Testis (tissue), 2 donors: ENCODE measurements at regions not wholly inside any gene's neighbourhood (a gene's known extent, or its start where the extent isn't known, plus 50 kb on each side); places are given as distances from the start of the nearest gene placed in this dataset.

Source experiments
- POLR2A ChIP-seq: fragments of 450-650 bp; IDR thresholded peaks from one replicate; pipeline ENCODE4 v1.6.1; 2017; ENCODE audit warnings: antibody characterized with exemption, mild to moderate bottlenecking, moderate library complexity
- TF ChIP-seq, protein P1 (sequence below), 3 experiments: fragments of 450-650 bp in 2 of 3; fragments of 200-600 bp in 1 of 3; sonication (generic) in 1 of 3; IDR thresholded peaks; one replicate each; pipeline ENCODE4 v1.5.1; 2016 to 2019; ENCODE audit warnings: antibody characterized with exemption in 3 of 3, mild to moderate bottlenecking in 2 of 3, moderate library complexity in 1 of 3

DNA sequence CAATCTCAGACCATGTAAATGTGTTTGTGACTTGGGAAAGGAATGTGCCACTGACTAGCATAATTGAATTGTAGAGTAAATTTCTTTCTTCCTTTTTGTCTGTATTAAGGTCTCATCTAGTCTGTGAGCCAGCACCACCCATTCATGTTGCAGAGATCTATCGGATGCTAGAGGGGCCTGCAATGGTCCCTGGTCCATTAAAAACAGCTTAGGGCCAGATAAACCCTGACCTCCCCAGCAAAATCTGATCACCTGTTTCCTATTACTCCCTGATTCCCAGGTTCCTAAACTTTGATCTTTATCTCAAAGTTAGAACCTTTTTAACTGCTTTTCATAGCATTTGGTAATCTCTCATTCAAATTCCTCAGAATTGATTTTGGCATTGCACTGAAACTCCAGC lies 174.5 kb upstream of the POC5 start:
- TF ChIP-seq, protein P1, sequence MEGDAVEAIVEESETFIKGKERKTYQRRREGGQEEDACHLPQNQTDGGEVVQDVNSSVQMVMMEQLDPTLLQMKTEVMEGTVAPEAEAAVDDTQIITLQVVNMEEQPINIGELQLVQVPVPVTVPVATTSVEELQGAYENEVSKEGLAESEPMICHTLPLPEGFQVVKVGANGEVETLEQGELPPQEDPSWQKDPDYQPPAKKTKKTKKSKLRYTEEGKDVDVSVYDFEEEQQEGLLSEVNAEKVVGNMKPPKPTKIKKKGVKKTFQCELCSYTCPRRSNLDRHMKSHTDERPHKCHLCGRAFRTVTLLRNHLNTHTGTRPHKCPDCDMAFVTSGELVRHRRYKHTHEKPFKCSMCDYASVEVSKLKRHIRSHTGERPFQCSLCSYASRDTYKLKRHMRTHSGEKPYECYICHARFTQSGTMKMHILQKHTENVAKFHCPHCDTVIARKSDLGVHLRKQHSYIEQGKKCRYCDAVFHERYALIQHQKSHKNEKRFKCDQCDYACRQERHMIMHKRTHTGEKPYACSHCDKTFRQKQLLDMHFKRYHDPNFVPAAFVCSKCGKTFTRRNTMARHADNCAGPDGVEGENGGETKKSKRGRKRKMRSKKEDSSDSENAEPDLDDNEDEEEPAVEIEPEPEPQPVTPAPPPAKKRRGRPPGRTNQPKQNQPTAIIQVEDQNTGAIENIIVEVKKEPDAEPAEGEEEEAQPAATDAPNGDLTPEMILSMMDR (IDR thresholded peaks at IDR 0.05), result no peak
- no peak for TF ChIP-seq POLR2A
